ENCODE measurements at regions not wholly inside any gene's neighbourhood (a gene's known extent, or its start where the extent isn't known, plus 50 kb on each side); places are given as distances from the start of the nearest gene placed in this dataset.

DNA sequence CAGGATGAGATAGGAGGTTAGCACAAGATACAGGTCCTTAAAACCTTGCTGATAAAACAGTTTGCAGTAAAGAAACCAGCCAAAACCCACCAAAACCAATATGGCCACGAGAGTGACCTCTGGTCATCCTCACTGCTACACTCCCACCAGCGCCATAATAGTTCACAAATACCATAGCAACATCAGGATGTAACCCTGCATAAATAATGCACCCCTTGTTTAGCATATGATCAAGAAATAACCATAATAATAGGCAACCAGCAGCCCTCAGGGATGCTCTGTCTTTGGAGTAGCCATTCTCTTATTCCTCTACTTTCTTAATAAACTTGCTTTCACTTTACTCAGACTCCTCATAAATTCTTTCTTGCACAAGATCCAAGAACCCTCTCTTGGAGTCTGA is 86.9 kb upstream of the PRSS3 start:
- no peak for TF ChIP-seq CTCF (IDR thresholded peaks at IDR 0.05)
- TF ChIP-seq SIN3A (IDR thresholded peaks at IDR 0.05; ENCODE audit: borderline replicate concordance, insufficient read depth, low read depth, low read length), result no peak
- TF ChIP-seq POLR2AphosphoS5 (IDR thresholded peaks at IDR 0.05; ENCODE audit: low read depth, low read length), result no peak
- TF ChIP-seq TCF7L2 (IDR thresholded peaks at IDR 0.05; ENCODE audit: low read depth, low read length), result no peak
- TF ChIP-seq REST (IDR thresholded peaks at IDR 0.05; ENCODE audit: insufficient read depth in 1 of 2, low read depth in 2 of 2, low read length in 1 of 2), result no peak

All from Panc1 (cell line).